Right lobe of liver (tissue), 4 donors: ENCODE measurements at regions not wholly inside any gene's neighbourhood (a gene's known extent, or its start where the extent isn't known, plus 50 kb on each side); places are given as distances from the start of the nearest gene placed in this dataset.

Source experiments
- POLR2A ChIP-seq: fragments of 450-650 bp; IDR thresholded peaks from one replicate; pipeline ENCODE4 v1.6.1; 2017; ENCODE audit warnings: antibody characterized with exemption, mild to moderate bottlenecking
- TF ChIP-seq, protein P1 (sequence below), 4 donors: fragments of 200-600 bp in 3 of 4; fragments of 450-650 bp in 1 of 4; IDR thresholded peaks; one replicate each; pipeline versions ENCODE4 v1.5.1 to v1.8.0; 2016 to 2022; ENCODE audit warnings: antibody characterized with exemption in 4 of 4, mild to moderate bottlenecking in 2 of 4
- donor health status: DM: no; HTN: no; CAD: no.
- donor health status: DM: no; HTN: no; CAD: no.
- donor health status: DM: no; HTN: yes; CAD: no.

DNA sequence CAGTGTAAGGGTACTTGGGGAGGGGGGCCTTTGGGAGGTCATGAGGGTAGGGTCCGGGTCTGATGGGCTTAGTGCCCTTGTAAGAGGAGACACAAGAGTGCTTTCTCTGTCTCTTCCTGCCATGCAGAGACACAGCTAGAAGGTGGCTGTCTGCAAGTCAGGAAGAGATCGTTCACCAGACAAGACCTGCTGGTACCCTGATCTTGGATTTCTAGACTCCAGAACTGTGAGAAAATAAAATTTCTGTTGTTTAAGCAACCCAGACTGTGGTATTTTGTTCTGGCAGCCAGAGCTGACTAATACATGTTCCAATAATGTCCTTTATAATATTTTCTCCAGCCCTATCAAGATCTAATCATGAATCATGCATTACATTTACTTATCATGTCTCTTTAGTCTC lies 130.0 kb upstream of the VEPH1 start:
- TF ChIP-seq, protein P1, sequence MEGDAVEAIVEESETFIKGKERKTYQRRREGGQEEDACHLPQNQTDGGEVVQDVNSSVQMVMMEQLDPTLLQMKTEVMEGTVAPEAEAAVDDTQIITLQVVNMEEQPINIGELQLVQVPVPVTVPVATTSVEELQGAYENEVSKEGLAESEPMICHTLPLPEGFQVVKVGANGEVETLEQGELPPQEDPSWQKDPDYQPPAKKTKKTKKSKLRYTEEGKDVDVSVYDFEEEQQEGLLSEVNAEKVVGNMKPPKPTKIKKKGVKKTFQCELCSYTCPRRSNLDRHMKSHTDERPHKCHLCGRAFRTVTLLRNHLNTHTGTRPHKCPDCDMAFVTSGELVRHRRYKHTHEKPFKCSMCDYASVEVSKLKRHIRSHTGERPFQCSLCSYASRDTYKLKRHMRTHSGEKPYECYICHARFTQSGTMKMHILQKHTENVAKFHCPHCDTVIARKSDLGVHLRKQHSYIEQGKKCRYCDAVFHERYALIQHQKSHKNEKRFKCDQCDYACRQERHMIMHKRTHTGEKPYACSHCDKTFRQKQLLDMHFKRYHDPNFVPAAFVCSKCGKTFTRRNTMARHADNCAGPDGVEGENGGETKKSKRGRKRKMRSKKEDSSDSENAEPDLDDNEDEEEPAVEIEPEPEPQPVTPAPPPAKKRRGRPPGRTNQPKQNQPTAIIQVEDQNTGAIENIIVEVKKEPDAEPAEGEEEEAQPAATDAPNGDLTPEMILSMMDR (IDR thresholded peaks at IDR 0.05) = no peak
- TF ChIP-seq POLR2A = no peak
